Cardiac muscle cell (in vitro differentiated cells and primary cell): ENCODE measurements at regions not wholly inside any gene's neighbourhood (a gene's known extent, or its start where the extent isn't known, plus 50 kb on each side); places are given as distances from the start of the nearest gene placed in this dataset.

Experiments used
- DNase-seq, 2 donors: peaks; one replicate each; pipeline versions ENCODE4 v3.0.0 to v3.0.0-alpha.2; 2010 to 2017; ENCODE audit warnings: low read depth in 1 of 2, low spot score in 1 of 2
- H3K27ac ChIP-seq: fragments of 200-600 bp; sonication (generic); 2 replicates; pipeline ENCODE4 v1.5.1; 2016
- H3K27me3 ChIP-seq: fragments of 200-600 bp; sonication (generic); 2 replicates; pipeline ENCODE4 v1.6.0; 2016; ENCODE audit warnings: control low read depth
- H3K36me3 ChIP-seq: fragments of 200-600 bp; sonication (generic); 2 replicates; pipeline ENCODE4 v1.5.1; 2016; ENCODE audit warnings: control low read depth
- H3K4me1 ChIP-seq: fragments of 200-600 bp; sonication (generic); 2 replicates; pipeline ENCODE4 v1.8.1; 2017; ENCODE audit warnings: low read depth, mild to moderate bottlenecking, mixed run types
- H3K4me3 ChIP-seq: fragments of 200-600 bp; sonication (generic); 2 replicates; pipeline ENCODE4 v1.5.1; 2016; ENCODE audit warnings: mild to moderate bottlenecking
- H3K9me3 ChIP-seq: fragments of 200-600 bp; sonication (generic); 2 replicates; pipeline ENCODE4 v1.5.1; 2017; ENCODE audit warnings: low read depth, mild to moderate bottlenecking, control low read depth
- CTCF ChIP-seq: IDR thresholded peaks from 2 replicates; pipeline ENCODE4 v1.5.1; 2012; ENCODE audit warnings: low read depth, mild to moderate bottlenecking, low read length

- peak in 1 of 2 donors; percentile 89 for DNase-seq
- H3K4me1 ChIP-seq = no peaks in the 10 kb centered on the region
- no peak overlapping the region for H3K4me3 ChIP-seq
- H3K36me3 ChIP-seq = no peaks in the 10 kb centered on the region
- no peak overlapping the region for H3K27ac ChIP-seq
- no peaks in the 10 kb centered on the region for H3K9me3 ChIP-seq
- H3K27me3 ChIP-seq = no peaks in the 10 kb centered on the region
- TF ChIP-seq CTCF = no peak
Observed at GRCh38 chr6:25012657-25013056, 76.9 kb upstream of the RIPOR2 start.

GRCh38 chr6:25013246-25013645 is 77.5 kb upstream of the RIPOR2 start:
- no peaks in the 10 kb centered on the region for H3K36me3 ChIP-seq
- H3K27me3 ChIP-seq = no peaks in the 10 kb centered on the region
- no peaks in the 10 kb centered on the region for H3K4me1 ChIP-seq
- H3K27ac ChIP-seq = no peak overlapping the region
- peak; percentile 33 for TF ChIP-seq CTCF
- H3K9me3 ChIP-seq = no peaks in the 10 kb centered on the region
- DNase-seq = no peak
- no peak overlapping the region for H3K4me3 ChIP-seq

GRCh38 chr6:25014369-25014768 is 78.6 kb upstream of the RIPOR2 start:
- TF ChIP-seq CTCF = no peak
- no peaks in the 10 kb centered on the region for H3K27me3 ChIP-seq
- no peaks in the 10 kb centered on the region for H3K36me3 ChIP-seq
- H3K27ac ChIP-seq = no peak overlapping the region
- H3K9me3 ChIP-seq = no peaks in the 10 kb centered on the region
- no peak overlapping the region for H3K4me3 ChIP-seq
- no peaks in the 10 kb centered on the region for H3K4me1 ChIP-seq
- DNase-seq = no peak

- Histone ChIP-seq H3K36me3 (no peaks in the 10 kb centered on the region), H3K4me1 (no peaks in the 10 kb centered on the region), H3K27me3 (no peaks in the 10 kb centered on the region), H3K4me3 (no peak overlapping the region), H3K9me3 (no peaks in the 10 kb centered on the region), H3K27ac (no peak overlapping the region)
- peak in 1 of 2 donors; percentile 91 for DNase-seq
- TF ChIP-seq CTCF = no peak
Observed at GRCh38 chr6:25014791-25015560, 79.2 kb upstream of the RIPOR2 start.

GRCh38 chr6:25016014-25016720 is 80.4 kb upstream of the RIPOR2 start:
- no peak for TF ChIP-seq CTCF
- H3K36me3 ChIP-seq = no peaks in the 10 kb centered on the region
- no peaks in the 10 kb centered on the region for H3K27me3 ChIP-seq
- H3K4me3 ChIP-seq = no peak overlapping the region
- H3K9me3 ChIP-seq = no peaks in the 10 kb centered on the region
- no peak for DNase-seq
- no peak overlapping the region for H3K27ac ChIP-seq
- no peaks in the 10 kb centered on the region for H3K4me1 ChIP-seq
